Activated T-helper 1 cell treated with anti-CD3 and anti-CD28 coated beads, Interleukin-12 subunit alpha, Interleukin-12 subunit beta, Interleukin-2, Interleukin-4 antibody, amounts not matched to agents 30 ng/mL and 10 ng/mL and 1 ng/mL, durations not matched to agents 14 hours and 24 hours and 36 hours (primary cell): ENCODE measurements at regions not wholly inside any gene's neighbourhood (a gene's known extent, or its start where the extent isn't known, plus 50 kb on each side); places are given as distances from the start of the nearest gene placed in this dataset.
"Not testable (repeated sequence)": the region's sequence is repeated elsewhere in the genome, so short reads cannot be mapped to it uniquely, and the experiment has no call there.

Experiments used
- DNase-seq: peaks from one replicate; pipeline ENCODE4 v3.0.0; 2021; ENCODE audit warnings: low spot score
- H3K27ac Mint-ChIP-seq: one replicate; pipeline ENCODE4 v1.8.0; 2021; ENCODE audit warnings: mild to moderate bottlenecking, mixed read lengths
- H3K27me3 Mint-ChIP-seq: one replicate; pipeline ENCODE4 v1.8.0; 2022; ENCODE audit warnings: mild to moderate bottlenecking, moderate library complexity, mixed read lengths; ENCODE audit not compliant: insufficient read depth
- H3K36me3 Mint-ChIP-seq: one replicate; pipeline ENCODE4 v1.8.0; 2021; ENCODE audit warnings: low read depth, mixed read lengths
- H3K4me1 Mint-ChIP-seq: one replicate; pipeline ENCODE4 v1.8.0; 2021; ENCODE audit warnings: low read depth, mixed read lengths
- H3K4me3 Mint-ChIP-seq: one replicate; pipeline ENCODE4 v1.8.0; 2021; ENCODE audit warnings: mild to moderate bottlenecking, moderate library complexity, mixed read lengths
- H3K9me3 Mint-ChIP-seq: one replicate; pipeline ENCODE4 v1.8.0; 2021; ENCODE audit warnings: mixed read lengths
- intact Hi-C: fragments of 100-400 bp; cut with micrococcal nuclease; formaldehyde crosslinking; loops from one replicate; pipeline ENCODE4 v1.15.1; 2024

DNA sequence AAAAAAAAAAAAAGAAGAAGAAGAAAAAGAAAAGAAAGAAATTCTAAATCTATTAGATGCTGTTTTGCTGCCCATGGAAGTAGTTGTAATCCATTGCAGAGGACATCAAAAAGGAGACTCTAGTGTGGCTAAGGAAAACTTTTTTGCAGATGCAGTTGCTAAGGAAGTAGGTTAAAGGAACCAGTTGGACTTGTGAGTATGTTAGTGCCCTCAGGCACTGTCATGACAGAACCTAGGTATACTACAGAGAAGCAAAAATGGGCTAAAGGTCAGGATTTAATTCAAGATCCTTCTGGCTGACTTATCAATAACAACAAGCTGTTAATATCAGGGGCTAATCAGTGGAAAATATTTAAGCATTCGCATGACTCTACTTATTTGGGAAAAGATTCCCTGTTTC lies 1571.6 kb upstream of the FLRT2 start:
- Mint-ChIP-seq H3K27me3 (no peaks in the 10 kb centered on the region), H3K36me3 (no peaks in the 10 kb centered on the region), H3K4me1 (no peaks in the 10 kb centered on the region), H3K9me3 (peaks cover 30% of the 10 kb centered on the region), H3K27ac (no peak overlapping the region), H3K4me3 (no peak overlapping the region)
- DNase-seq: no peak
- intact Hi-C loops: no loop called here

DNA sequence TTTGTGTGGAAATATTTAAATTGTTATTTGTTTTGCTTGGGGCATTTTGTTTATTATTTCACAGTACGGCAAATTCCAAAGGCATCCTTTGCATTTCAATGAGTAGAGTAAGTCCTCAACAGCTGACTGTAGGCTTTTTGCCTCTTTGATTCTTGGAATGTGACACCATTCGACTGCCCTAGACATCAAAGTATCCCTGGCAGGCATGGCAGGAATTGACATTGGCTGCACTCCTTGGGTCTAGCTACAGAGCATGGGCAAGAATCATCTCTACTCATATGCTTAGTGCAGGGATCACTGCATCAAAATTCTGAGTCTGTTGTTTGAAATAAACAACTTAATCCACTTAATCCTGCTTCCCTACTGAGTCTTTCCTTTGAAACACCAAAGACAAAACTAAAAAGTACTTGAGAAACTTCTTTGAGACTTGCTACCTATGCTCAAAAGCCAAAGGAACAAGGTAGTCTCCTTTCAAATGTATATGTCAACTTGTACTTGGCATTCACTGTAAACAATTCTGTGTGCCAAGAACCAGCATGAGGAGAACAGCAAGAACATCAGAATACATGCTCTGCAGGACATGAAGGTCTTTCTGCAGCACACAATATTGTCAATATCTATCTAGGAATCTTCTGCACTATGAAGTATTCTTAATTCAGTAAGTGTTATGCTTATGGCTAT lies 1569.0 kb upstream of the FLRT2 start:
- DNase-seq: no peak
- H3K9me3 Mint-ChIP-seq: peaks cover 37% of the 10 kb centered on the region
- H3K4me3 Mint-ChIP-seq: no peak overlapping the region
- H3K36me3 Mint-ChIP-seq: no peaks in the 10 kb centered on the region
- no peaks in the 10 kb centered on the region for H3K4me1 Mint-ChIP-seq
- no peak overlapping the region for H3K27ac Mint-ChIP-seq
- H3K27me3 Mint-ChIP-seq: no peaks in the 10 kb centered on the region
- intact Hi-C loops: no loop called here

DNA sequence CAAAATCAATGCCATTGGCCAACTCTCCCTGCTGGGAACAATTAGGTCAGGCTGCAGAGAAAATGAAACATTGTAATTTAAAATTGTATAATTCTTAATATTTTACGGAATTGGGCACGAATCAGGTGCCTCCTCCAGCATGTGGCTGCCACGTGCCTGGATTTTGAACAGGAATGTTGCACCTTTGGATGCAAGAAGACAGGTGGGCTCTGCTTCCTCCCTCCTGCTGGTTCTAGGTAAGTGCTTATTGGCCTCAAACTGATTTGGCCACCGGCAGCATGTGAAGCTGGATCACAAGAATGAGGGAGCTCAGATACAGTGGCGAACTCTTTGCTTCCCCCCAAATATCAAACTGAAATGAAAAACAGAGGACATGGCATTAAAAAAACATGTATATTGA lies 1559.9 kb upstream of the FLRT2 start:
- no peaks in the 10 kb centered on the region for H3K36me3 Mint-ChIP-seq
- no peak overlapping the region for H3K4me3 Mint-ChIP-seq
- peaks cover 21% of the 10 kb centered on the region for H3K9me3 Mint-ChIP-seq
- intact Hi-C loops: no loop called here
- no peaks in the 10 kb centered on the region for H3K27me3 Mint-ChIP-seq
- H3K4me1 Mint-ChIP-seq: no peaks in the 10 kb centered on the region
- DNase-seq: no peak
- H3K27ac Mint-ChIP-seq: no peak overlapping the region

DNA sequence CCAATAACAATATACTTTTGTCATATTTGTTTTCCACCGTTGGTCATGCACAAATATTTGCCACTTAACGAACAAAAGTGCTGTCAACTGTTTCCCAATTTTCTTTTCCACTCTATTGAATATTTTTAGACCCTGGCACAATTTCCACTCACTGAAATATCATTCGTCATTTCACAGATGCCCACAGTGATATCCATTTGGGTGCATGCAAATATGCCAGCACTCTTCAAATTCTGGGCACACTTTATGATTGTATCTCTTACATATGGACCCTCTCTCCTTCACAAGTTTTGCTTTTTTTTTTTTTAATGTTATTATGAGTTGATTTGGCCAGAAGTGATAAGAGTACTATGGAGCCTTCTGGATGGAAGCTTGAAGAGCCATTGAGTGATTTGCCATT lies 1557.3 kb upstream of the FLRT2 start:
- no peaks in the 10 kb centered on the region for H3K4me1 Mint-ChIP-seq

GRCh38 chr14:83974647-83975163 lies 1555.2 kb upstream of the FLRT2 start:
- Mint-ChIP-seq H3K9me3 (peaks cover 17% of the 10 kb centered on the region), H3K27me3 (no peaks in the 10 kb centered on the region), H3K4me3 (no peak overlapping the region), H3K27ac (no peak overlapping the region), H3K4me1 (no peaks in the 10 kb centered on the region), H3K36me3 (no peaks in the 10 kb centered on the region)
- intact Hi-C loops: no loop called here
- no peak for DNase-seq

More for the DNA sequence above, 1557.3 kb upstream of the FLRT2 start:
- H3K36me3 Mint-ChIP-seq: no peaks in the 10 kb centered on the region
- no peak for DNase-seq
- H3K27ac Mint-ChIP-seq: no peak overlapping the region
- H3K4me3 Mint-ChIP-seq: no peak overlapping the region
- intact Hi-C loops: no loop called here
- no peaks in the 10 kb centered on the region for H3K27me3 Mint-ChIP-seq
- H3K9me3 Mint-ChIP-seq: peaks cover 22% of the 10 kb centered on the region

DNA sequence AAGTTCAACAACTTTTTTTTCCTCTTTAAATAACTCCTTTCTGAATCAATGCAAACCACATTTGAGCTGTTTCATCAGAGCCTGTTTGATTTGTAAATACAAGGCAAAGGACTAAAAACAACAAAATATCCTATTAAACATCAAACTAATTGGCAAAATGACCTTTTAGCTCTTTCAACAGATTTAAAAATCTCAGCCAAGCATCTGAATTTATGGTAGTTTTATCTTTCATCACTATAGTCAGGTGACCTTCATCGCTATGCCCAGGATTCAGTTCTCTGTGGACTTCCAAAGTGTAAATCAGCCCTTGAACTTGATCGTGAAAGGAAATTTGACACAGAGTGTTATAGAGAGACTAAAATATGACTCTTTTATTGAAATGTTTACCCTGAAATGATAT lies 1554.5 kb upstream of the FLRT2 start:
- Mint-ChIP-seq H3K4me1 (no peaks in the 10 kb centered on the region), H3K9me3 (peaks cover 17% of the 10 kb centered on the region), H3K27ac (no peak overlapping the region), H3K27me3 (no peaks in the 10 kb centered on the region), H3K36me3 (no peaks in the 10 kb centered on the region), H3K4me3 (no peak overlapping the region)
- intact Hi-C loops: no loop called here
- no peak for DNase-seq

- no peak overlapping the region for H3K27ac Mint-ChIP-seq
- no peaks in the 10 kb centered on the region for H3K27me3 Mint-ChIP-seq
Measured at GRCh38 chr14:83975841-83976770, 1553.8 kb upstream of the FLRT2 start.

GRCh38 chr14:83977583-83977982 lies 1552.4 kb upstream of the FLRT2 start:
- no peak overlapping the region for H3K4me3 Mint-ChIP-seq
- H3K27me3 Mint-ChIP-seq: no peaks in the 10 kb centered on the region
- no peaks in the 10 kb centered on the region for H3K4me1 Mint-ChIP-seq
- no peaks in the 10 kb centered on the region for H3K36me3 Mint-ChIP-seq
- peaks cover 14% of the 10 kb centered on the region for H3K9me3 Mint-ChIP-seq
- no peak for DNase-seq
- H3K27ac Mint-ChIP-seq: no peak overlapping the region
- intact Hi-C loops: no loop called here

More at GRCh38 chr14:83975841-83976770, 1553.8 kb upstream of the FLRT2 start:
- DNase-seq: no peak
- H3K36me3 Mint-ChIP-seq: no peaks in the 10 kb centered on the region
- no peak overlapping the region for H3K4me3 Mint-ChIP-seq
- H3K9me3 Mint-ChIP-seq: peaks cover 17% of the 10 kb centered on the region
- intact Hi-C loops: no loop called here
- no peaks in the 10 kb centered on the region for H3K4me1 Mint-ChIP-seq

- H3K4me1 Mint-ChIP-seq, H3K36me3 Mint-ChIP-seq, H3K27me3 Mint-ChIP-seq, intact Hi-C loops, DNase-seq, H3K4me3 Mint-ChIP-seq, H3K27ac Mint-ChIP-seq: not testable (repeated sequence)
- peaks cover 18% of the 10 kb centered on the region for H3K9me3 Mint-ChIP-seq
Measured at GRCh38 chr14:83981676-83982258, 1548.2 kb upstream of the FLRT2 start.

- Mint-ChIP-seq H3K4me1 (no peaks in the 10 kb centered on the region), H3K4me3 (no peak overlapping the region), H3K9me3 (peaks cover 19% of the 10 kb centered on the region), H3K27ac (no peak overlapping the region), H3K36me3 (no peaks in the 10 kb centered on the region), H3K27me3 (no peaks in the 10 kb centered on the region)
- no peak for DNase-seq
- intact Hi-C loops: no loop called here
Measured at GRCh38 chr14:83988275-83988674, 1541.7 kb upstream of the FLRT2 start.

- Mint-ChIP-seq H3K4me3 (no peak overlapping the region), H3K27ac (no peak overlapping the region), H3K9me3 (peaks cover 19% of the 10 kb centered on the region), H3K27me3 (no peaks in the 10 kb centered on the region), H3K4me1 (no peaks in the 10 kb centered on the region), H3K36me3 (no peaks in the 10 kb centered on the region)
- intact Hi-C loops: no loop called here
- DNase-seq: no peak
Measured at GRCh38 chr14:83991666-83992065, 1538.3 kb upstream of the FLRT2 start.

DNA sequence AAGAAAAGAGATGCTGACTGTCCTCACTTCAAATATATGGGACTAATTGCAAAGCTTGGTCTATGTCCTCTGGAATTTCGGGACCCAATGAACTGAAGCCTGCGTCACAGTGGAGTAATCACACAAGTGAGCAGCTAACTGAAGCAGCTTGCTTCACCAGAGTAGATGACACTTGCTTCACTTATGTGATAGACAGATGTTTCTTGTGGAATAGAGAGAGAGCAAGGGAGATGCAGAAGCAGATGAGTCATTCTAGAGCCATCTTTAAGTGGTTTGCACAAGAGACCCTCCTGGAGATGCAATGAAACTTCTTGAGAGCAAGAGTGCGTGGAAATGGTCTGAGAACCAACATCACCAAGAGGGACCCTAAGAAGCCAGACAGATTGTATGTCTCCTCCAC lies 1537.1 kb upstream of the FLRT2 start:
- Mint-ChIP-seq H3K4me3 (no peak overlapping the region), H3K9me3 (peaks cover 19% of the 10 kb centered on the region), H3K27me3 (no peaks in the 10 kb centered on the region), H3K4me1 (no peaks in the 10 kb centered on the region), H3K36me3 (no peaks in the 10 kb centered on the region), H3K27ac (no peak overlapping the region)
- DNase-seq: no peak
- intact Hi-C loops: no loop called here

- no peaks in the 10 kb centered on the region for H3K4me1 Mint-ChIP-seq
- H3K4me3 Mint-ChIP-seq: no peak overlapping the region
- no peak overlapping the region for H3K27ac Mint-ChIP-seq
- no peak for DNase-seq
- H3K9me3 Mint-ChIP-seq: peaks cover 19% of the 10 kb centered on the region
- no peaks in the 10 kb centered on the region for H3K27me3 Mint-ChIP-seq
- no peaks in the 10 kb centered on the region for H3K36me3 Mint-ChIP-seq
- intact Hi-C loops: no loop called here
Measured at GRCh38 chr14:83993545-83993944, 1536.4 kb upstream of the FLRT2 start.
